ENCODE measurements at regions not wholly inside any gene's neighbourhood (a gene's known extent, or its start where the extent isn't known, plus 50 kb on each side); places are given as distances from the start of the nearest gene placed in this dataset.

- DNase-seq (ENCODE audit: insufficient read length) (no peak), FAIRE-seq (no peak)
- TF ChIP-seq POLR2A (IDR thresholded peaks at IDR 0.05; ENCODE audit: low read depth, low read length): no peak
- no peak for TF ChIP-seq POLR2AphosphoS5 (IDR thresholded peaks at IDR 0.05; ENCODE audit: low read depth, low read length)
- no peak for TF ChIP-seq TAF1 (IDR thresholded peaks at IDR 0.05; ENCODE audit: borderline replicate concordance, low read depth, low read length)
Measured at GRCh38 chr10:113297226-113297625, 255.6 kb upstream of the HABP2 start.

- FAIRE-seq: no peak
- no peak for DNase-seq (ENCODE audit: insufficient read length)
- TF ChIP-seq TAF1 (IDR thresholded peaks at IDR 0.05; ENCODE audit: borderline replicate concordance, low read depth, low read length) (no peak), POLR2AphosphoS5 (IDR thresholded peaks at IDR 0.05; ENCODE audit: low read depth, low read length) (no peak), POLR2A (IDR thresholded peaks at IDR 0.05; ENCODE audit: low read depth, low read length) (no peak)
Measured at GRCh38 chr10:113298616-113299015, 254.2 kb upstream of the HABP2 start.

DNA sequence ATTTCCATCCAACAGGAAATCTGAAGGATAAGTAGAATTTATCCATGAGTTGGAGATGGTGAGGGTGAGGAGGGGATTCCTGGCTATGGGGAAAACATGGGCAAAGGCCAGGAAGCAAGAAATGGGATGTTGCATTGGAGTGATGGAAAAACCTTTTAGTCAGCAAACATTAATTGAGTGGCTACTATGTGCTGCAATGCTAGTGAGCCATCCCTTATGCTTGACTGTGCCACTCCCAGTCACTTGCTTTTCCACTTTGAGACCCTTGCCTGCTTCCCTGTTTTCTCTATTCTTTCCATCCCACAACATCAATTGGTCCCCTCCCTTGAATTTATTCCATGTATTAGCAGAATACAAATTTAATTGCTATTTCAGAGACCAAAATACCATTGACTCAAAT, 252.7 kb upstream of the HABP2 start:
- TF ChIP-seq POLR2AphosphoS5 (IDR thresholded peaks at IDR 0.05; ENCODE audit: low read depth, low read length): no peak
- no peak for TF ChIP-seq TAF1 (IDR thresholded peaks at IDR 0.05; ENCODE audit: borderline replicate concordance, low read depth, low read length)
- no peak for TF ChIP-seq POLR2A (IDR thresholded peaks at IDR 0.05; ENCODE audit: low read depth, low read length)
- DNase-seq (ENCODE audit: insufficient read length): no peak
- no peak for FAIRE-seq

GRCh38 chr10:113300617-113301016, 252.2 kb upstream of the HABP2 start:
- no peak for DNase-seq (ENCODE audit: insufficient read length)
- no peak for TF ChIP-seq POLR2AphosphoS5 (IDR thresholded peaks at IDR 0.05; ENCODE audit: low read depth, low read length)
- no peak for TF ChIP-seq POLR2A (IDR thresholded peaks at IDR 0.05; ENCODE audit: low read depth, low read length)
- no peak for TF ChIP-seq TAF1 (IDR thresholded peaks at IDR 0.05; ENCODE audit: borderline replicate concordance, low read depth, low read length)

GRCh38 chr10:113301342-113301984, 251.4 kb upstream of the HABP2 start:
- FAIRE-seq (no peak), DNase-seq (ENCODE audit: insufficient read length) (no peak)
- TF ChIP-seq POLR2A (IDR thresholded peaks at IDR 0.05; ENCODE audit: low read depth, low read length): no peak
- TF ChIP-seq POLR2AphosphoS5 (IDR thresholded peaks at IDR 0.05; ENCODE audit: low read depth, low read length): no peak
- no peak for TF ChIP-seq TAF1 (IDR thresholded peaks at IDR 0.05; ENCODE audit: borderline replicate concordance, low read depth, low read length)

More at GRCh38 chr10:113300617-113301016, 252.2 kb upstream of the HABP2 start:
- peak; percentile 76 for FAIRE-seq

GRCh38 chr10:113302062-113302461, 250.8 kb upstream of the HABP2 start:
- FAIRE-seq (no peak), DNase-seq (ENCODE audit: insufficient read length) (no peak)
- TF ChIP-seq POLR2A (IDR thresholded peaks at IDR 0.05; ENCODE audit: low read depth, low read length) (no peak), TAF1 (IDR thresholded peaks at IDR 0.05; ENCODE audit: borderline replicate concordance, low read depth, low read length) (no peak), POLR2AphosphoS5 (IDR thresholded peaks at IDR 0.05; ENCODE audit: low read depth, low read length) (no peak)

DNA sequence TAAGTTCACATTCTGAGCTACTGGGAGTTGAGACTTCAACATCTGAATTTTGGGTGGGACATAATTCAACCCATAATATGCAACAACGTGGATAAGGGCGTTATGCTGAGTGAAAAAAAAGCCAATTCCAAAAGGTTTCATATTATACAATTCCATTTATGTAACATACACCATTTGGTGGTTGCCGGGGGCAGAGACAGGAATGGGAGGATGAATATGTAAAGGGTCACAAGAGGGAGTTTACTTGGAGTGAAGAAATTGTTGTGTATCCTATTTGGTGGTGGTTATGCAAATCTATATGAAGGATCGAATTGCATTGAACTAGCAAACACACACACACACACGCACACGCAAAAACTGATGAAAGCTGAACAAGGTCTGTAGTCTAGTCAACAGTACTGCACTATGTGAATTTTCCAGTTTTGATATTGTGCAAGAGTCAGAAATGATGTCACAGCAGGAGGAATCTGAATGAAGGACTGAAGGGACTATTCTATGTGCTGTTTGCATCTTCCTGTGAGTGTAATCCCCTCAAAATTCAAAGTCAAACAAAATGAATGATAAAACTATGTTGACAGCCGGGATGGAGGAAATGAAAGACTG, 249.2 kb upstream of the HABP2 start:
- TF ChIP-seq POLR2A (IDR thresholded peaks at IDR 0.05; ENCODE audit: low read depth, low read length): no peak
- TF ChIP-seq TAF1 (IDR thresholded peaks at IDR 0.05; ENCODE audit: borderline replicate concordance, low read depth, low read length): no peak
- no peak for TF ChIP-seq POLR2AphosphoS5 (IDR thresholded peaks at IDR 0.05; ENCODE audit: low read depth, low read length)
- FAIRE-seq (no peak), DNase-seq (ENCODE audit: insufficient read length) (no peak)

DNA sequence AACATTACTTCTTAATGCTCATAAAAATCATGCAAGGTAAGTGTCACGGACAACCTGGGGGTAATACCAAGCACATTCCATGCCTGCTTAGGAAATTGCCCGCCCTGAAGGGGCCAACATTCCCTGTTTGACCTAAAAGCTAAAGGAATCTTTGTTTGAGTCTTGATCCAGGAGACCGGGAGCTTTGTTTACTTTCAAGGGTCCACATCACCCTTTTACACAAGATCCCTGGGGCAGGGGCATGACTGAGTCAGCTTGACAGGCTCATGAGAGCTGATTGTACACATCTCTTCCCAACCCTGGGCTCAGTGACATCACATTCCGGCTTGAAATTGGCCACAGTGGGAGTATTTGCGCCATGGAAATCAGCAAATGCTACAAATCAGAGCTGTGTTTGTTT, 248.1 kb upstream of the HABP2 start:
- DNase-seq (ENCODE audit: insufficient read length): no peak
- no peak for FAIRE-seq
- TF ChIP-seq TAF1 (IDR thresholded peaks at IDR 0.05; ENCODE audit: borderline replicate concordance, low read depth, low read length): no peak
- no peak for TF ChIP-seq POLR2AphosphoS5 (IDR thresholded peaks at IDR 0.05; ENCODE audit: low read depth, low read length)
- no peak for TF ChIP-seq POLR2A (IDR thresholded peaks at IDR 0.05; ENCODE audit: low read depth, low read length)

GRCh38 chr10:113305871-113306270, 247.0 kb upstream of the HABP2 start:
- no peak for FAIRE-seq
- TF ChIP-seq POLR2AphosphoS5 (IDR thresholded peaks at IDR 0.05; ENCODE audit: low read depth, low read length) (no peak), TAF1 (IDR thresholded peaks at IDR 0.05; ENCODE audit: borderline replicate concordance, low read depth, low read length) (no peak), POLR2A (IDR thresholded peaks at IDR 0.05; ENCODE audit: low read depth, low read length) (no peak)
- no peak for DNase-seq (ENCODE audit: insufficient read length)

DNA sequence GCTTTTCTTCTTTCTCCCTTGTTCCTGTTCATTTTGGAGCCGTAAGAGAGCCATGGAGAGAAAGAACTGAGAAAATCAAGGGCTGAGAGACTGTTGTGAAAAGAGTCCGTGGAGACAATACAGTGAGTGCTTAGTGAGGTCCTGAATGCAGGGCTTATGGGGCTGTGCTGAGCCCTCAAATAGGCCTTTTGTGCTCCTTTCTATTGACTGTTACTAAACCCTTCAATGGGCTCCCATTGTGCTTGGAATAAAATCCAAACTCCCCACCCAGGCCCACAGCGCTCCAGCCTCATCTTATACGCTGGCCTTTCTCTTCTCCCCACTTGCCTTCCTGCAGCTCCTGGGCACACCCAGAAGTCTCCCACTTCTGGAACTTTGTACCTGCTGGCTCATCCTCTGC, 243.1 kb upstream of the HABP2 start:
- DNase-seq (ENCODE audit: insufficient read length) (no peak), FAIRE-seq (no peak)
- no peak for TF ChIP-seq TAF1 (IDR thresholded peaks at IDR 0.05; ENCODE audit: borderline replicate concordance, low read depth, low read length)
- no peak for TF ChIP-seq POLR2A (IDR thresholded peaks at IDR 0.05; ENCODE audit: low read depth, low read length)
- TF ChIP-seq POLR2AphosphoS5 (IDR thresholded peaks at IDR 0.05; ENCODE audit: low read depth, low read length): no peak

DNA sequence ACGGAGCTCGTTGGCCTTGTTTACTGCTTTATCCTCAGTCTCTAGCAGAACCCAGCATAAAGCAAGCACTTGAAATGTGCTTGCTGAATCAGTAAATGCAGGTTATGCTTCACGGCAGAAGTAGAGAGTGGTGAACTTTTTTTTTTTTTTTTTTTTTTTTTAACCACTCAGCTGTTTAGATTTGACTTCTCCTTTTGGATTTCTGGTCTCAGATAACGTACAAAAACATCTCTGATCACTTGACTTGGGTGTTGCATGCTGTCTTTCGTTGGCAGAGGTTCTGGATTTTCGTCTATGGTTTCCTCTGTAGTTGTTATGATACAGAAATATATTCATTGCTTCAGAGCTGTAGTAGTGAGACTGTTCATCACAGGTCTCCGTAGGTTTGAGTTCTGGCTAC, 242.5 kb upstream of the HABP2 start:
- DNase-seq (ENCODE audit: insufficient read length) (no peak), FAIRE-seq (no peak)
- TF ChIP-seq TAF1 (IDR thresholded peaks at IDR 0.05; ENCODE audit: borderline replicate concordance, low read depth, low read length) (no peak), POLR2A (IDR thresholded peaks at IDR 0.05; ENCODE audit: low read depth, low read length) (no peak), POLR2AphosphoS5 (IDR thresholded peaks at IDR 0.05; ENCODE audit: low read depth, low read length) (no peak)

DNA sequence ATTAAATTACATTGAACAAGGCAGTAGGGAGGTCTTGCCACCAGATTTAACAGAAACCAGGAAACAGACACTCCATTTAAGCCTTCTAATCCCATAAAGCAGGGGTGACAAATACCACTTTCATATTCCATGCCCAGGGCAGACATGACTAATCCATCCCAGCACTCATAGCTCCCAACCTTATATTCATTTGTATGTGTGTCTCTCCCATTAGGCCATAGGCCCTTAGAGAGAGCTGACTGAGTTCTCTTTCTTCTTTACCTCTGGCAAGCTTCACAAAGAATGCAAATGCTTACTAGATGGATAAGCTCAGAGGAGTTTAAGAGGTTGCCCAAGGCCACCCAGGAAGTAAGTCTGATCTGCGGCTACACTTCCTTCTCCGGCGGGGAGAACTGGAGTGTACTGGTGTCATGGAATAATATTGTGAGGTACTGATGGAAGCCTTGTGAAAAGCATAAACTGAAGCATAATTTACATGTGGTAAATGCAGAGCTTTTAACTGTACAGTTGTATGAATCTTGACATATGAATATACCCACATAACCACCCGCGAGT, 239.7 kb upstream of the HABP2 start:
- DNase-seq (ENCODE audit: insufficient read length) (no peak), FAIRE-seq (no peak)
- TF ChIP-seq POLR2A (IDR thresholded peaks at IDR 0.05; ENCODE audit: low read depth, low read length): no peak
- TF ChIP-seq TAF1 (IDR thresholded peaks at IDR 0.05; ENCODE audit: borderline replicate concordance, low read depth, low read length): no peak

Measured in GM12892 (cell line).